ENCODE measurements at regions not wholly inside any gene's neighbourhood (a gene's known extent, or its start where the extent isn't known, plus 50 kb on each side); places are given as distances from the start of the nearest gene placed in this dataset.

- WGBS (ENCODE audit: low lambda C conversion rate), result 38% methylated on average over 1 of the region's 1 CpG
Observed at GRCh38 chr11:80722629-80723028, 1281.8 kb upstream of the TENM4 start.

GRCh38 chr11:80720295-80720694 is 1279.5 kb upstream of the TENM4 start:
- Histone ChIP-seq H3K4me2 (ENCODE audit: low read depth, low read length) (no peak overlapping the region), H4K20me1 (ENCODE audit: insufficient read depth, low read length) (no peaks in the 10 kb centered on the region), H3K79me2 (ENCODE audit: insufficient read depth, low read length) (no peaks in the 10 kb centered on the region), H3K9me3 (ENCODE audit: low read length) (no peaks in the 10 kb centered on the region), H3K36me3 (replicated peaks in 1 of 2; ENCODE audit: control insufficient read depth in 1 of 2, insufficient read depth in 2 of 2, low read length in 2 of 2) (no peaks in the 10 kb centered on the region), H2AFZ (ENCODE audit: low read length) (no peak overlapping the region), H3K4me3 (replicated peaks in 1 of 3; ENCODE audit: insufficient read depth in 1 of 3, low read depth in 2 of 3, low read length in 3 of 3) (no peak overlapping the region), H3K27me3 (ENCODE audit: control insufficient read depth in 1 of 2, insufficient read depth in 2 of 2, low read length in 2 of 2) (no peaks in the 10 kb centered on the region), H3K4me1 (ENCODE audit: insufficient read depth, low read length) (no peaks in the 10 kb centered on the region), H3K27ac (ENCODE audit: extremely low read length, insufficient read depth, low read length) (no peak overlapping the region), H3K9ac (ENCODE audit: insufficient read depth, low read depth, low read length) (no peak overlapping the region)
- intact Hi-C loops (cut with micrococcal nuclease; ENCODE audit: unreplicated experiment) (no loop called here), in situ Hi-C loops (cut with HindIII; ENCODE audit: extremely low pct_ligation_motif_present, low pct_unique_long_range_greater_than_20kb) (no loop called here)
- FAIRE-seq (no peak), DNase-seq (ENCODE audit: low spot score) (no peak), ATAC-seq (no peak)
- 23% methylated on average over 4 of the region's 4 CpGs for WGBS (ENCODE audit: low lambda C conversion rate)
- CTCF ChIA-PET (ENCODE audit: low intra/inter-chr PET ratio, low total read pairs), result no interaction called here
- no TSS peak for BruUV-seq (replicated peaks)
- POLR2A ChIA-PET, result no interaction called here
- TF ChIP-seq SALL1 (CRISPR knock-in tag; IDR thresholded peaks at IDR 0.05) (no peak), ZNF232 (CRISPR knock-in tag; IDR thresholded peaks at IDR 0.05; ENCODE audit: borderline replicate concordance) (no peak), BCLAF1 (IDR thresholded peaks at IDR 0.05) (no peak), TOPORS (CRISPR knock-in tag; IDR thresholded peaks at IDR 0.05) (no peak), ZSCAN29 (CRISPR knock-in tag; conservative IDR thresholded peaks at IDR 0.05) (no peak), POLR2AphosphoS2 (IDR thresholded peaks at IDR 0.05; ENCODE audit: low read depth, low read length) (no peak), NFATC3 (CRISPR knock-in tag; IDR thresholded peaks at IDR 0.05) (no peak), IKZF1 (IDR thresholded peaks at IDR 0.05) (no peak), ZNF691 (CRISPR knock-in tag; IDR thresholded peaks at IDR 0.05; ENCODE audit: borderline replicate concordance, low read depth) (no peak), CEBPZ (IDR thresholded peaks at IDR 0.05; ENCODE audit: low read length) (no peak), RARG (CRISPR knock-in tag; IDR thresholded peaks at IDR 0.05; ENCODE audit: low read depth) (no peak), ZNF709 (CRISPR knock-in tag; IDR thresholded peaks at IDR 0.05) (no peak)

More at GRCh38 chr11:80722629-80723028, 1281.8 kb upstream of the TENM4 start:
- no peak overlapping the region for H3K27ac ChIP-seq (ENCODE audit: extremely low read length, insufficient read depth, low read length)
- TF ChIP-seq ZFP36L1 (CRISPR knock-in tag; IDR thresholded peaks at IDR 0.05) (no peak), KAT7 (CRISPR knock-in tag; IDR thresholded peaks at IDR 0.05; ENCODE audit: borderline replicate concordance) (no peak)
- H3K9ac ChIP-seq (ENCODE audit: insufficient read depth, low read depth, low read length), result no peak overlapping the region
- no peaks in the 10 kb centered on the region for H3K9me3 ChIP-seq (ENCODE audit: low read length)
- in situ Hi-C loops (cut with HindIII; ENCODE audit: extremely low pct_ligation_motif_present, low pct_unique_long_range_greater_than_20kb) (no loop called here), intact Hi-C loops (cut with micrococcal nuclease; ENCODE audit: unreplicated experiment) (no loop called here)
- no peak for FAIRE-seq
- H3K4me2 ChIP-seq (ENCODE audit: low read depth, low read length), result no peak overlapping the region
- H3K4me1 ChIP-seq (ENCODE audit: insufficient read depth, low read length), result no peaks in the 10 kb centered on the region
- CTCF ChIA-PET (ENCODE audit: low intra/inter-chr PET ratio, low total read pairs), result no interaction called here
- no peak for ATAC-seq
- no peaks in the 10 kb centered on the region for H3K27me3 ChIP-seq (ENCODE audit: control insufficient read depth in 1 of 2, insufficient read depth in 2 of 2, low read length in 2 of 2)
- no peak for DNase-seq (ENCODE audit: low spot score)
- BruUV-seq (replicated peaks), result no TSS peak
- H3K36me3 ChIP-seq (replicated peaks in 1 of 2; ENCODE audit: control insufficient read depth in 1 of 2, insufficient read depth in 2 of 2, low read length in 2 of 2), result no peaks in the 10 kb centered on the region
- H4K20me1 ChIP-seq (ENCODE audit: insufficient read depth, low read length), result no peaks in the 10 kb centered on the region
- POLR2A ChIA-PET, result no interaction called here
- H3K79me2 ChIP-seq (ENCODE audit: insufficient read depth, low read length), result no peaks in the 10 kb centered on the region
- no peak overlapping the region for H3K4me3 ChIP-seq (replicated peaks in 1 of 3; ENCODE audit: insufficient read depth in 1 of 3, low read depth in 2 of 3, low read length in 3 of 3)
- no peak overlapping the region for H2AFZ ChIP-seq (ENCODE audit: low read length)
